ENCODE measurements at regions not wholly inside any gene's neighbourhood (a gene's known extent, or its start where the extent isn't known, plus 50 kb on each side); places are given as distances from the start of the nearest gene placed in this dataset.

DNA sequence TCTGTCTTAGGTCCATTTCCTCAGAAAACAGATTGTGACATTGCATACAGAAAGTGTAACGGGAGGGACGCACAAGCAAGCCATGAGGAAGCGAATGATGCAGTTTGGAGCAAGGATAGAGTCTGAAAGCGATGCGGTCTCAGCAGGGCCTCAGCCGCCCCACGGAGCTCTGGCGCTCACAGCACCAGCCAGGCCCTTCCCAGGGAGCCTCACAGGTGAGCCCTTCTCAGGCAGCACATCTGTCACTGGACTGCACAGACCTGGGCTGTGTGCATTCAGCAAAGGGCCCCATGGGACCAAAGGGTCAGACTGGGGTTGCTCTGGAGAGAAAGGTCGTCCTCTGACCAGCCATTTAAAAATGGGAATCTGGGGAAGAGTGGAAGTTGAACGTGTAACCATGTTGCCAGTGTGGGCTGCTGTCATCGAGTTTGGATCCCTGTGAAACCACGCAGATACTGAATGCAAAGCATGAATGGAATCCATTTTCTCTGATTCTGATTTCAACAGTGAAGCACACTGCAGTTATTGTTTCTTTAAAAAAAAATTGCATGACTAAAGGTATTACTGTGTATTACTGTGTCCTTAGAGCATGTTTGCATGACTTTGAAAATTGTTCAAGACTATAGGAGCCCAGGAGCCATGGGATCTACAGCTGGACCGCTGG lies 350.0 kb upstream of the AKR1E2 start:
- DNase-seq, result no peak

DNA sequence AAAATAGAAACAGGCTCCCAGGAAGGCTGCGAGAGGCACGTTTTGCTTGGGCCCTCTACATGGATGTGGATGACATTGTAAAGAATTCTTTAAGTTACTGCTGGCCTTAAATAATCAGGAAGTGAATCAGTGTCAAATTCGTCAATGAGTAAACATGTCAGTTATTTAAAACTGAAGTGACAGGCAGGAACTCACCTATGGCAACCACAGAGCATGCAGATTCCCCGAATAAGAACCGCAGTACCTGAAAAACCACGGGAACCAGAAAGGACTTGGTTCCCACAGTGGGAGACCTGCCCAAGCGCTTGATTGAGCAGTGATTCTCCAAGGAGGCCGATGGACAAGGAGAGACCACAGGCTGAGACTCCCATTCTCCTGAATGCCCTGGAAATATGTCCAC lies 351.2 kb upstream of the AKR1E2 start:
- DNase-seq, result peak; percentile 19

DNA sequence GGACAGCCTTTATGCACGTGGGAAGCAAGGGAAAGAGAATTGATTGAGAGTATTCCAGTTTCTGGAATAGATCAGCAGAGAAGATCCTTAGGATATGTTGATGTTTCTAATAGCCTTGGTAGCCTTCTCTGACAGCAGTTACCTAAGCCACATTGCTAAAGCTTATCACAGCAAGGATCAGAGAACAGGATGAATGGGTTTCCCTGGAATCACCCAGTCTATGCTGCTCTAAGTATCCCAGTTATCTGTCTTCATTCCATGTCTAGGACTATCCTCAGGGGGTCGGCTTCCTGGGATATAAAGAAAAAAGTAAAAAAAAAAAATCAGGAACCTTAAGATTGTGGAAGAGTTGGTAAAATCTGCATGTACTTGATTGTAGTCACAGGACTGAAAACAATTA lies 352.0 kb upstream of the AKR1E2 start:
- no peak for DNase-seq

DNA sequence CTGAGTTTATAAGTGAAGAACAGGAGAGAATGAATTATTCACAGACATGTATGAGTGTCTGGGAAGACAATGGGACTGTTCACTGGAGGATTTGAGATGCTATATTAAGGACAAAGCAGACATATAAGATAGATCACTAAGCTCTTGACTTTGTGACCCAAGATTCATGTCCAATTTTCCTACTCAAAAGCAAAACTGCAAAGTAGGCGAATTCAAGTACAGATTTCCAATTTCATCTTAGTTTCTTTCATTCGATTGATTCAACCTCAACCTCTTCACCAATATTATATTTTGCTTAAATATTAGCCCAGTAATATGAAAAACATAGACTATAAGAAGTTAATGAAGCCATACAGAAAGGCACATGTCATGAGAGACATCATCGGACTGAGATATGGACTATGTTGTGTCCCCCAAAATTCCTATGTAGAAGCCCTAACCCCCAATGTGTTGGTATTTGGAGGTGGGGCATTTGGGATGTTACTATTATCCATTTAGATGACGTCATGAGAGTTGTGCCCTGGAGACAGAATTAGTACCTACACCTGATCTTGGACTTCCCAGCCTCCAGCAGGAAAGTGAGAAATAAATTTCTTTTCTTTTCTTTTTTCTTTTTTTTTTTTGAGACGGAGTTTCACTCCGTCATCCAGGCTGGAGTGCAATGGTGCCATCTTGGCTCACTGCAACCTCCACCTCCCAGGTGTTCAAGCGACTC lies 353.7 kb upstream of the AKR1E2 start:
- no peak for DNase-seq

DNA sequence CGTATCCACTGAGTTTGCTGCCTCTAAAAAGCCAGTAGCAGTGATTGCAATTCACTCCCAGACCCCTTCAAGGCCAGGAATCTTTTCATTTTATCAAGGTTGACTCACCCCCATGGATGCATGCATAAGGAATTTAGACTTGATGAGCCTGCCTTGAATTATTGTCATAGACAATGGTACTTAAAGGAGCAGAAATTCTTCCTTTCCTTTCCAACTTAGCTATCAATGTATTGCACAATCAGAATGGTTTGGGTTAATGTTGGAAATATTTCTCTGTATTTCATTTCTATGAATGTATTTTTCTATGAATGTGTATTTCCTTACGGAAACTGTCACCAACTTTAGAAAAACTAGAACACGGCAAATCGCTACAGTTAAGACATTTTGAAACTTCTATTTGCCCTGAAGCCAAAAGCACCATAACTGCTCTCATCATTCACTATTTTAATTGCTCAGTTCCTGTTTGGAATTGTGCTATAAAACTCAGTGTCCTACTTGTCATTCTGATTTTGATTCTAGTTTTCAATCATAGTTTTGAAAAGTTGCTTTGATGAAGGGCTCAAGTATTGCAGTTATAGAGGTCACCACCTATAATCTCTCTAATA lies 355.7 kb upstream of the AKR1E2 start:
- no peak for DNase-seq

DNA sequence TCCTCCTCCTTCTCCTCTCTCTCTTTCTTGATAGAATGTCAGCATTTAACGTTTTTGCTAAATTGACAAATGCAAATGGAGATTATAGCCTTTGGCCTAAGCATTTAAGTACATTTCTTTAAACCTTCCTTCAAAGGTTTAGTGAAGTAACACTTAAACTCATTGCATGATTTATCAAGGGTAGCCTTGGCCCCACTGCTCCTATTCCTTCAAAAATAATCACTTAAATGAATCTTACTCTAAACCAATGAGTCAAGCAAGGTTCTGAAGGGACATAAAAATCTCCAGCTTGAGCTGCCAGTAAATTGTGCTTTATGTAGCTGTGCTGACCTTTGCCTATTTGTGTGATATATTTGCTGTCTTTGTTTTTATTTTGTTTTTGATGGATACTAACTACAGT lies 358.5 kb upstream of the AKR1E2 start:
- no peak for DNase-seq

DNA sequence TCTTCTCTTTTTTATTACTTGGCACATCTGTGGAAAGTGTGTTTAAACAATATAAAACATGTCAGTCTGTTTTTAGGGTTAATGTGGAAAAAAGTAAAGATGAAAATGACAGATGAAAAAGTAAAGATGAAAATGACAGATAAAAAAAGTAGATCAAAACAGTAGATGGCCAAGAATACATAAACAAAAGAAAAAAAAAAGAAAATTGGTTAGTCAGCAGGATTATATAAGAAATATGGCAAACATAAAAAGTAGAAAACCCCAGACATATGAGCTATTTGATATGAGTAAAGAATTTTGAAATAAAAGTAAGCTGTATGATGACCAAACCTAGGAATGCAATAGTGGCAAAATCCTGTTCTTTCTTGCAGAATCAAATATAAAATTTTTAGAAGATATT lies 365.7 kb upstream of the AKR1E2 start:
- no peak for DNase-seq

DNA sequence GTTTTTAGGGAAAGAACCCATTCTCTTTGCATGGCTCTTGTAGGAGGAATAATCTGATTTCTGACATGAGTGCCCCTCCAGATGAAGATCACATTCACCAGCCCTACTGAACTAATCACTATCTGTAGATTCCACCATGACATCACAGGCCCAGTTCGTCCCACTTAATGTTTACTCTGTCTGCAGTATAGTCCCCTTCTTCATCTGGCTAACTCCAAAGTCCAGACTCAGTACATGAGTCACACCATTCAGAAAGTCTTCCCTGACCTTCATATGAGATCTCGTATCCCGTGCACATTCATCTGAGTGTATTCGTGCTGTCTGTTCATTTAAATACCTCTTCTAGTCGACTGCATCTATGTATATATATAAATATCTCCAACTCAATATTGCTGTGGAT lies 366.5 kb upstream of the AKR1E2 start:
- no peak for DNase-seq

DNA sequence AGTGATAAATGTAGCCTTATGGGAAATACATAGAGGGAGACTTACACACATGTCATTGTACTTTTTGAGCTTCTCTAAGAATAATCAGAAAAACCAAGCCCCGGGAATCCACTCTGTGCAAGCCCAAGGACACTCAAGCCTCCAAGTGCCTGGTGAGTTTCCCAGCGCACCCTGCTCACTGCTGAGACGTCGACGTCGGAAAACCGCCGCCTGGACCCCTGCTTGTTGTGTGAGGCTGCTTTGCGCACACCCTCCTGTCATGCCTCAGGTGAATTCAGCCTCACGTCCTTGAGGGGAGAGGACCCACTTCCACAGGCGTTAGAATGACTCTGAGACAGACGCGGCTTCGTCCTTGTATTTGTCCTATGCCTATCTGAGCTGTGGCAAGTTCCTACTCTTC lies 368.4 kb upstream of the AKR1E2 start:
- no peak for DNase-seq

DNA sequence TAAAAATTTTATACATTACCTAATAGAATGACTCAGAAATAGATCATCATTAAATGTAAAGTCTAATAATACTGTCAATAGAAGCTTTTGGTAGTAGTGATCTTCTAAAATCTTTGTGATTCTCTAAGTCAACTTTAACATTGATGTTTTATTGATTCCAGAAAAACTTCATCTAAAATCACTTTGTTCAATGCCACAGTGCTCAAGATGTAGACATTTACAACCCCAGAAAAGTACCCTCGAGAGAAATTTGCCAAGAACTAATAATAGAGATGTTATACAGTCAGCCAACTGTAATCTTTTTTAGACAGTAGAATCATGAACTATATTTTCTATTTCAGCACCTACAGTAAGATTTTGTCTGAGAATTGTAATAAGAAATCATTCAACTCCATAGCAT lies 369.2 kb upstream of the AKR1E2 start:
- no peak for DNase-seq

DNA sequence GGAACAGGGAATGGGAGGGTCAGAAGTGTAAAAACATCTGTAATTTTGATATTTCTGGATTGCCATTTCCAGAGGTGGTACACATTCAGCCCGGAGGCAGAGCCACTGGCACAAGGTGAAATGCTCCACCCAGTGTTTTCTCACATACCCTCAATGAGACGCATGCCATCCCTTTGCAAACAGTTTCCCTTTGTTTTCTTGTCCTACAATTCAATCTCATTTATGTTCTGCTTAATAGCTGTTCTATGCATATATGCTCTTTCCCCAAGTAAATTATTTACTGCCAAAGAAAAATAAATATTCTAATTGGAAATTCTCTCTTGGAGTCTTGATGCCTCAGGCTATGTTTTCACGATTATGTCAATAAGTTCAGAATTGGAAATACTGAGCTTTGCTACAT lies 369.7 kb upstream of the AKR1E2 start:
- no peak for DNase-seq

DNA sequence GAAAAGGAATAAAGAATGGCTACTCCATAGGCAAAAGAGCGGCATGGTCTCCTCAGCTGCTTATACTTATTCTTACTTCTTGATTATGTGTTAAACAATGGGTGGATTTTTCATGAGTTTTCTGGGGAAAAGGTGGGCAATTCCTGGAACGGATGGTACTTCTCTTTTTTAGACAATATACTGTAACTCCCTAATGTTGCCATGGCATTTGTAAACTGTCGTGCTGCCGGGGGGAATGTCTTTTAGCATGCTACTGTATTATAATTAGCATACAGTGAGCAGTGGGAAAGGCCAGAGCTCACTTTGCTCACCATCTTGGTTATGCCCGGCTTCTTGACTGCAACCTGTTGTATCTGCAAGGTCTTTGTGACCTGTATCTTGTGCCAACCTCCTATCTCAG lies 372.1 kb upstream of the AKR1E2 start:
- DNase-seq, result no peak

DNA sequence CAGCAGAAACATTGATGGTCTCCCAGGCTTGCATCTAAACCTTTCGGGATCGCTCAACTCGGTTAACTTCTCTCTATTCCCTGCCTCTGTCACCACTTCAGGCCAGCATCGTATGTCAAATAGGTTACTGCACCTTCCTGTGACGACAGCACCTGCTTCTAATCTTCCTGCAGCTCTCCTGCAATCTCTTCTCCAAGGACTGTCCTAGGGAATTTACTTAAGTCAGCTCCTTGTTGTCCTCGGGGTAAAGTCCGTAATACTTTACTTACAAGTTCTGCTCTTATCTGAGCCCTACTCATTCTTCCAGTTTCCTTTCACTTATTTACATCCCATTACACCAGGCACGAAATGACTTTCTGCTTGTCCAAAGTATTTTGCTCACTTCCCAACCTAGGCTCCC lies 372.7 kb upstream of the AKR1E2 start:
- DNase-seq, result no peak

DNA sequence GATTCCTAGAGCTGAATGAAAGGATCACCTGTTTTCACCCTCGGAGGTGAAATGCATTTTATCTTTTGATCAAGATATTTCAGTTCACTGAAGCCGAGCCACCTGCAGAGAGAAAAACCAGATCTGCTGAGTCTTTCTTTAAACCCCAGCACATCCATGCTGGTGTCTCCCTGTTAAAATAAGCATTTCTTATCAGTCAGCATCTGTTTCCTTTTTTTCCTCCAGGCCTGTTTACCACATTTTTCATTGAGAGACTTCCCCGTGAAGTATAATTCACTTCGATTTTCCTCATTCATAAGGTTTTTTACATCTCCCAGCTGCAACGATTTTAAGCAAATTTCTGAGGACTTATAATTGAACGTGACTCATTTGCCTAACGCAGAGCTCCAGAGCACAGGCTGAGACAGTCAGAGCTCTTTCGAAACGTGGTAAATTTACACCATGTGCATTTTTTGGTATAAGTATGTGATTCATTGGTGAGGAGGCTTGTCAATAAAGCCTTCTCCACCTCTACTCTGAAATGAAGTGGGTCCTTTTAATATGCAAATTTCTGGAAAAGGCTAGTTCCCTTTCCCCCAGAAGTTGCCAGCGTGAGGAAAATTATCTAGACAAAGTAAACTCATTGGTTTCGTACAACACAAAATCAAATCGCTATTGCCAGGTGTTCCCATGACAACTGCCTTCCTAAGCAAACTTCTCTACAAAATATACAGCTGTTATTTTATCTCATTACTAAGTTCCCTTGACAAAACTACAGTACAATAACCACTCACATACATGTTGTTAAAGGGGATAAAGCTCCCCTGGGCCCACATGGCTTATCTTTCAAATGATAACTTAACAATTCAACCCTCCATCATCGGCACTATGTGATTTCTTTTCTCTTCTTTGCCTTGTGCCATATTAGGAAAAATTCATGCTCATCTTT lies 374.8 kb upstream of the AKR1E2 start:
- no peak for DNase-seq

DNA sequence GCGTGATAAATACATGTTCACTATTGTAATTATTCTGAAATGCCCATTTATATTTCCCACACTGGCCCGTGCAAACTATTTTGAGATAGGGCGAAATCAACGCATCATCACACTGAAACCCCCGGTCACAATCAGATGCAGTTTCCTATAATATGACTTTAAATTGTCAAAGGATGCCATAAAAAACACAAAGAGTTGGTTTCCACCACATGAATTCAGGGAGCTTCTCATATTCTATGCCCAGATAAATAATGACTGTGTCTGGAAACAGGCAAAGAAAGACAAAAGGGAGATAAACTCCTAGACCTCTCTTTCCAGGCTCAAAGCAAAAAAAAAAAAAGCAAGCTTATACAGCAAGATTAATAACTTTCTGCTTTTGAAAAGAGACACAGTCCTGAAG lies 375.8 kb upstream of the AKR1E2 start:
- no peak for DNase-seq

DNA sequence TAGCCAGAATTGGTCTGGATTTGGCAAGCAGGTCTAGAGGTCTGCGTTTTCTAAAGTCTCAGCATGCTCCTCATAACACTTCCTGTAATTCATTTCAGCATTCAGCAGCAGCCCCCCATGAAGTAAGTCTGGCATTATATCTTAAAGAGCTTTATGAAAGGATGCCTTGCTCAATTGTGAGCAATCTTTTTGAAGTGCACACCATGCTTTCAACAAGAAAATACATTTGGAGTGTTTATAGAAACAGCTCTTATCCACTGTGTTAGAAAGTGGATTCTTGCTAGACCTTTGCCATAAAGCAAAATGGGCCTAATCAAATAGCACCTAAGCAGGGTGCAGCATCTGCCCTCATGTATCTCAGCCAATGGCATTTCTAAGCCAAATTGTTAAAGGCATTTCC lies 378.0 kb upstream of the AKR1E2 start:
- no peak for DNase-seq

DNA sequence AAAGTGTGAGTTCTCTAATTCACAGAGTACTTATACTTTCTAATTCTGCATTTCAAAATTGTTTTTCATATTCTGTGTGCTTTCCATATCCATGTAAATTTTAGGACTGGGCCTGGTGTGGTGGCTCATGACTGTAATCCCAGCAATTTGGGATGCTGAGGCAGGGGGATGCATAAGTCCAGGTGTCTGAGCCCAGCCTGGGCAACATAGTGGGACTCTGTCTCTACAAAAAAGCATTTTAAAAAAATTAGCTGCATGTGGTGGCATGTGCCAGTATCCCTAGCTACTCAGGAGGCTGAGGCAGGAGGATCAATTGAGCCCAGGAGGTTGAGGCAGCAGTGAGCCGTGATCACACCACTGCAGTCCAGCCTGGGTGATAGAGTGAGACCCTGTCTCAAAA lies 382.6 kb upstream of the AKR1E2 start:
- no peak for DNase-seq

DNA sequence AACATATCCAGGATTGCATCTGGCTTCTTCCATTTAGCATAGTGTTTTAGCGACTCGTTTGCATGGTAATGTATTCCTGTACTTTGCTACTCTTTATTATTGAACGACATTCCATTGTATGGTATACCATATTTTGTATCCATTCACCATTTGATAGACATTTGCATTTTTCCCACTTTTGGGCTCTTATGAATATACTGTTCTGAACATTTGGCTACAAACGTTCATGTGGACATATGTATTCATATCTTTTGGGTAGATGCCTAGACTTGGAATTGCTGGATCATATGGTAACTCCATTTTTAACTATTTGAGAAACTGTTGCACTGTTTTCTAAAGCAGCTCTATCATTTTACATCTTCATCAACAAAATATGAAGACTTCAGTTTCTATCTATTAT lies 383.7 kb upstream of the AKR1E2 start:
- no peak for DNase-seq

DNA sequence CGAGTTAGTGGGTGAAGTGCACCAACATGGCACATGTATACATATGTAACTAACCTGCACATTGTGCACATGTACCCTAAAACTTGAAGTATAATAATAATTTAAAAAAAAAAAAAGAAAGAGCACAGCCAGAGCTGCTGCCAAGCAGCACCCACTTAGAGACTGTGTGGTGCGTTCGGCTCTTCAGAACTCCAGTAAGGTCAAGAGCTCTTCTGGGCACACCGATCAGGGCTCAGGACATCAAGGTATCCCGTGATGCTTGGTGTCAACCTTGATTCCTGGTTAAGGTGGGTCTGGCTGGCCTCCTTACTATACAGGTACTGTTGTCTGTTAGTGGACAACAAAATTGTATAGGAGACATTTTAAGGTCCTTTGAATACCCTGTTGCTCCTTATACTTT lies 385.7 kb upstream of the AKR1E2 start:
- DNase-seq, result no peak

DNA sequence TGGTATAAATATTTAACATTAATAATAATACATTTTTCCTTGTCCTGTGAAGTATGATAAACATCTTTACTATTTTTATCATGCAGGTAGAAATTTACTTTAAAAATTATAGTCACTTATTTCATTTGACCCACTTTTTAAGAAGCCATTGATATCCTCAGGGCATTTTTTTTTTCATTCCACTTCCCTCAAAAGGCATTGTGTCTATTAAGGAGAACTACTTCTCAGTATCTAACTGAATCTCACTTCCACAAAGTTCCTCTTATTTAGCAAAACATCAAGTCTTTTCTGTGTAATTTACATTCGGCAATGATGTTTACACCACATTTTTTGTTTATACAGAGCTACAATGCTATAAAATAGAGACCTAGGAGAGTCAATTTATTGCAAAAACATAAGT lies 388.2 kb upstream of the AKR1E2 start:
- DNase-seq, result no peak

DNA sequence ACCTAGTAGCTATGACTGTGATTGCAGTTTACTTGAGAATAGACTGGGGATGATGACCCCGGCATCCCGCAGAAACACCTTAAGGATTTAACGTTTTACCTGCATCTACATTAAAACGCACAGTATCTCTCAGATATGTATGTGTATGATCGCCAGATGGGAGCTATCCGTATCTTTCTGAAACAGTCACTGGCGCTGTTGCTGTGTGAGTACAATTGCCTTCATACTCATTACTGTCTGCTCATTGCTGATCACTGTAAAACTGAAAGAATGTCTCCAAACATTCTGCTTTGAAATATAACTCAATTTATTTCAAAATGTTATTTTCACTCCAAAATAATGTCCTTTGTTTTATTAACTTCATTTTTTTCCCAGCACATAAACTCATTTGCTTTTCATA lies 388.9 kb upstream of the AKR1E2 start:
- DNase-seq, result no peak

DNA sequence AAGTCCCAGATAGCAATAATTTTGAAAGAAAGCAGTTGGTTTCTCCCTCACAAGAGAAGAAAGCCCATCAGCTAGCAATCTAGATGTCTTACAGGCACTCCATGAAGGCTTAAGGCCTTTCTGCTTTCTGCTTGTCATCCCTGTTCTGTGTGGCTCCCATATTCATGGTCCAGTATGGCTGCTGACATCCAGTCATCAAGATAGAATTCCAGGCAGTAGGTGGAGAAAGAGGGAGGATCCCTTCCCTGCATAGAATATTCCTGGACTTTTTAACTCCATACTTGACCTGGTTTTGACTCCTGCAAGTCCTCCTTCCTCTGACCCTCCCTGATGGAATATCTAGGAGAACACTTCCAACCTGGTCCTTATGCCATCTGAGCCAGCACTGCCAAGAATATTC lies 389.9 kb upstream of the AKR1E2 start:
- no peak for DNase-seq

DNA sequence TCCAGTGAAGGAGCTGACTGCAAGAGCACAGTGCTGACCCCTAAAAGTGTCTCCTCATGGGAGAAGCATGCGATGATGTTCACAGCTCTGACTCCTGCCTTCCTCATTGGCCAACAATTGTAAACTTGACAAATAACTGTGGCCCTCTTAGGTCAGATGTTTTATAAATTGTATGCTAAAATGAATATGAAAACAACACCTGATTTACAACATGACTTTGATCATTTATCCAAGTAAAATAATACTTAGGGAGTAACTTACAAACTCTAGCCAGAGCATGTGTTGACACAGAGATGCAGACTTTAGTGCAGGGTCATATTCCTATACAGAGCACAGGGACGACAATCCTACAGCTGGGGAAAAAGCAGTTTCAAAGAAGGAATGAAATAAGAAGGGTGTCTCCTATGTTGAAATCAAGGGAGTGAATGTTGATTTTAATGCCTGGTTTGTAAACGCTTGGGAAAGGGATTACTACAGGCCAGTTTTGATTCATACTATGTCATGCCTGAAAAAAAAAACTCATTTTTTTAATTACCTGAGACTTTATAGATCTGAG lies 391.4 kb upstream of the AKR1E2 start:
- DNase-seq, result no peak
